Activated CD4-positive, alpha-beta T cell treated with anti-CD3 and anti-CD28 coated beads, Interleukin-2, amount 50 U/mL, for 24 hours (primary cell): ENCODE measurements at regions not wholly inside any gene's neighbourhood (a gene's known extent, or its start where the extent isn't known, plus 50 kb on each side); places are given as distances from the start of the nearest gene placed in this dataset.

Experiments
- DNase-seq, 2 donors: peaks; one replicate each; pipeline ENCODE4 v3.0.0-alpha.2; 2020; ENCODE audit warnings: low read depth in 1 of 2, low spot score in 1 of 2

DNA sequence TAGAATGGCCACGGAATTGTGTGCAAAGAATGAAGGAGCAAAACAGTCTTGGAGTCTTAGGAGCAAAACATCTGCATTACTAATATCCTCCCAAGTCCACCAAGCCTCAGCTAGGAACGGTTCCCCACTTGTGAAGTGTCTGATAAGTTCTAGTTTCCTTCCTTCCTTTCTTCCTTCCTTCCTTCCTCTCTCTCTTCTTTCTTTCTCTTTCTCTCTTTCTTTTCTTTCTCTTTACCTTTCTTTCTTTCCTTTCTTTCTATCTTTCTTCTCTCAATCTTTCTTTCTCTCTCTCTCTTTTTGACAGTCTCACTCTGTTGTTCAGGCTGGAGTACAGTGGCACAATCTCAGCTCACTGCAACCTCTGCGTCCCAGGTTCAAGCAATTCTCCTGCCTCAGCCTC is 160.8 kb downstream of the FOXL1 start:
- no peak for DNase-seq

GRCh38 chr16:86739808-86740207 is 161.5 kb downstream of the FOXL1 start:
- no peak for DNase-seq

DNA sequence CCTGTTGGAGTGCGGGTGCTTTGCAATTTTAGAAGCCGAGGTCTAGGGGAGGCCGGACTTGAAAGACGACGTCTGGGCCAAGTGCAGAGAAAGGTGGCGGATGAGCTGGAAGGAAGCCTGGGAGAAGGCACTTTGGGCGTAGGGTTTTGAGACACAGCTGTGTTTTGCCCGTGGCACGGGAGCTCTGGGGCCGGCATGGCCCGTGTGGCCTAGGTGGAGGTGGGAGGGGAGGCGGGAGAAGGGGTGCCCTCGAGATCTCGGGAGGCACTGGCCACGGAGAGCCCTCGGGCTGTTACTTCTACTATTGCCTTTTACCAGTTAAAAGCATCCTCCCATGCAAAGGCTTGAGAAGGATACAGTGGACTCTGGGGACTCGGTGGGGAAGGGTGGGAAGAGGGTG is 161.9 kb downstream of the FOXL1 start:
- DNase-seq, result no peak

GRCh38 chr16:86740906-86741799 is 162.8 kb downstream of the FOXL1 start:
- no peak for DNase-seq

DNA sequence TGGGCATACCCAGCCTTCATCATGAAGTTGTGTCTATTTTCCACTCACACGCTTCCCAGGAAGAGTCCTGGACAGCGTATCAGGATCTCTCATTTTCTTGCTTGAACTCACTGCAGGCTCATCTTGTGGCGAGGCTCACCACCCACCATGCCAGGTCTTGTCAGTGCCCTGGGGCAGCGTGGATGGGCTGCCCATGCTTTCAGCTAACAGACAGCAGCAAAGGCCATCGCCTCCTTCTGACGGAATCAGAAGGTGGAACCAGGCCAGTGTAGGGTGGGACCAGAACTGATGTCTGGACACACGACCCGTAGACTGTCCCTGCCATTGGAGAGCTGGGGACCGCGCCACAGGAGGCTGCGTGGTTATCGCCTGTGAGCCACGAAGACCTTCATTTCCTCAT is 169.4 kb downstream of the FOXL1 start:
- no peak for DNase-seq

- DNase-seq, result no peak
Measured at GRCh38 chr16:86748652-86749051, 170.3 kb downstream of the FOXL1 start.

GRCh38 chr16:86751076-86752030 is 173.0 kb downstream of the FOXL1 start:
- no peak for DNase-seq

DNA sequence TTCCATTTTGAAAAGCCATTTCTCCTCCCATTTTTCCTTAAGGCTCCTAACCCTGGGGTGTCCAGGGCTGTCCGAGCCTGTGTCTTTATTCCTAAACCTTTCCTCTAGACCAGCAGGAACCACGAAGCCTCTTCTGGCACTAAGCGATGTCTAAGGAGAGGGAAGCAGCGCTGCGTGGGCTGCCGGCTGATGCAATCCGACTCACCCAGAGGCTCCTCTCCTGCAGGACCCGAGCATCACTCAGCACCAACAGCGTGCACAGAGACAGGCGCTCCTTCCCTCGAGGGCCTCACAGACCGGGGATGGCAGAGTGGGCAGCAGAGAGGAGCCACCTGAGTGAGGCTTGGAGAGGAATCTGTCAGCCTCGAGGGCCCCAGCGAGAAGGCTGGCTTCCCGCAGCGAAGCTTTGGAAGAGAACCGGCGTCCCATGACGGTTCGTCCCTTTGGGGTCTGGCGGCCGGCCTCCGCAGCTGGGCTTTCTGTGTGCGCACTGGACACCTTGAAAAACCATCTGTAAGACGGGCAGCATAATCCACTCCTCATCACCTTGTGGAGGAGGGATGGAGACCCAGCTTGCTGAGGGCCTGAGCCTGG is 174.3 kb downstream of the FOXL1 start:
- no peak for DNase-seq

GRCh38 chr16:86753399-86753798 is 175.1 kb downstream of the FOXL1 start:
- DNase-seq, result no peak

DNA sequence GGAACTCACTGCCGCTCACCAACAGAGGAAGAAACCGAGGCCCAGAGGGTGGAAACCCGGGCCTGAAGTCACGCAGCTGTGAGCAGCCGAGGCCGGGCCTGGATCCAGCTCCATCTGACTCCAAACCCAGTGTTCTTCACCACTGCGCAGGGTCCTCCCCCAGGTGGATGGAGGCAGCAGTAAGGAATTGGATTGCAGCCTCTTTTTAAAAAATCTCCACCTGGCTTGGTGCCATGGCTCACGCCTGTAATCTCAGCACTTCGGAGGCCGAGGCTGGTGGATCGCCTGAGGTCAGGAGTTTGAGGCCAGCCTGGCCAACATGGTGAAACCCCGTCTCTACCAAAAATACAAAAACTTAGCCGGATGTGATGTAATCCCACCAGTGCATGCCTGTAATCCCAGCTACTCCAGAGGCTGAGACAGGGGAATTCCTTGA is 177.2 kb downstream of the FOXL1 start:
- no peak for DNase-seq

DNA sequence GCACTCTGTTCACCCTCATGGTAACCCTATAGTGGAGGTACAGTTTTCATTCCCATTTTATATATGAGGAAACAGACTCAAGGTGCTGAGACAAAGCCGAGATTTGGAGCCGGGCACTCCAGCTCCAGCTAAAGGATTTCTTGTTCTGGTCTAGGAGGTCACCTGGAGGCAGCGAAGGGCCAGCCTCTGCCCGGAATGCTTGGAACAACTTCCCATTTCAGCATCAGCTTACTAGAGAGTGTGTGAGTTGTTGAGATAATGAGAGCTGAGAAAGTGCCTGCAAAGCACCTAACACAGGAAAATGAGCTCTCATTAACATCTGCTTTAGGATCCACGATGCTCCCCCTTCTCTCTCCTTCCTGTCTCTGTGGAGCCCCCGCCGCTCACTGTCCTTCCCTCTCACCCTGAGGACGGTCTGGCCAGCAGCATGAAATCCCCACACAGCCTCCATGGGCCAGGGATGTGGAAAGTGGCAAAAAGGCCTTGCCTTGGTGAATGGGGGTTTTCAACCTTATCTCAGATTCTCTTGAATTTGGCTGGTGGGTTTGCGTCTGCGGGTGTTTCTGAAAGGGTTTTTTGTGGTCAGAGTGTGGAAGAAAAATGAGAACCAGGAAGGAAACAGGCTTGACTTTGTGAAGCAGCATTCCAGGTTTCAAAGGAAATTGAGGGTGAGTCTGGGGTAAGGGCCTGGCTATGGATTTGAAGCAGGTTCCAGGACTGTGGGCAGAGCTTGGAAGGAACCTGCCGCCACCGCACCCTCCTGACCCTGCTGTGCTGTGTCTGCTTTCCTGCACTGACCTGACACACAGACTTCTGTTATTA is 178.7 kb downstream of the FOXL1 start:
- no peak for DNase-seq

DNA sequence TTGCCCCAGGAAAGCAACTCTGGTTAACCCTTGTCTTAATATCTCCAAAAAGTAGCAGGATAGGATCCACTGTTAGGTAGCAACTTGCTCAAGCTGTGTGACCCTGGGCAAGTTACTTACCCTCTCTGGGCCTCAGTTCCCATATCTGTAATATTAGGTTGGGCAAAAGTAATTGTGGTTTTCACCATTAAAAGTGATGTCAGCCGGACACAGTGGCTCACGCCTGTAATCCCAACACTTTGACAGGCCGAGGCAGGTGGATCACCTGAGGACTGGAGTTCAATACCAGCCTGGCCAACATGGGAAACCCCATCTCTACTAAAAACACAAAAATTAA is 179.3 kb downstream of the FOXL1 start:
- DNase-seq, result no peak

DNA sequence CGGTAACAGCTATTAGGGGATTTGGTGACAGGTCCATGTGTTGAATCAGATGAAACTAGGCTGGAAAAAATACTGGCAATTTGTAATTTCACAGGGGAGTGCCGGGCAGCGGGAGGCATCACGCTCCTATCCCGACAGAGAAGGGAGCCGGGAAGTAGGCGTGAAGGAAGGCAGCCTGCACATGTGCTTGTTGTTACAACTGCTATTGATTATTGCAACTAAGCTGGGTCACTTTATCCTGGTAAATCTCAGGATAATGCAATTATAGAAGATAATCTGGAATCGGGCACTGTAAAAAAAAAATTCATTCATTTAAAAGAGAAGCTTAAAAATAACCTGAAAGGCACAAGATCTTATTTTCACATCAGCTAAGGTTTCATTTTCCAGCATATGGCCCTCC is 180.6 kb downstream of the FOXL1 start:
- no peak for DNase-seq

DNA sequence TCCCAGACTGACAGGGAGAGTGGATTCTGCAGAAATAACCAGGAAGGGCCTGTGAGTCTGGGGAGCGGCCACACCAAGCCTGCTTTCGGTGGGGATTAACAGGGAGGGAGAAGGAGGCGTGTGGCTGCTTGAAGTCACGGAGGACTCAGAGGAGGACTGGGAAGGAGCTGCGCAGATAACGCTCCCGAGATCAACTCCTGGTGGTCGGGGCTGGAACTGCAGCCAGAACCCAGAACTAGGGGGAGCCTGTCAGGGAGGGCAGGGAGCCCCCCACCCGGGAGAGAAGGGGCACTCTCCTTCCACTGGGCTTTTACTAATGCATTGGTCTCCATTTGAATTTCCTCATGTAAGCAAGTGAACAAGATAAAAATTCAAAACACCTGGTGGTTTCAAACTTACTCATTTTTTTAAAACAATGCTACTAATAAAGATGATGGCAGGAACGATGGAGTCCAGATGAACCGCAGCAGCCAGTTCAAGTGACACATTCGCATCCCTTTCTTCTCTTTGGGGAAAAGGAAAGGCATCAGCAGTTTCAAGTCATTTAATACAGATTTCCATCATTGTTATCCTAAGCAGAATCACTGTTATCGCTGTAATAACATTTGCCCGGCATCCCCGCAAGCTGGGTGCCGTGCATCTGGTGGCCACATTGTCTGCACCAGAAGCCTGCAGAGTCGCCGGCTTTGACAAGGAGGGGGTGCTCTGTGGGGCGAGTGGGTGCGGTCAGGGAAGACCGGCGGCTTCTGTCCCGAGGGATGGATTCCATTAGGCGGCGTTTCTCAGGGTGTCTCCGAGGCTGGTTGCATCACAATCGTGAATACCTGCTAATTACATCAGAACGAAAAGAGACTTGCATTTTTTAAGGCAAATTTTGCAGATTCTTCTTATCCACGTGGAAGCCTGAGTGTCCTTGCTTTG is 183.0 kb downstream of the FOXL1 start:
- peak; percentile 10 to 36 for DNase-seq

DNA sequence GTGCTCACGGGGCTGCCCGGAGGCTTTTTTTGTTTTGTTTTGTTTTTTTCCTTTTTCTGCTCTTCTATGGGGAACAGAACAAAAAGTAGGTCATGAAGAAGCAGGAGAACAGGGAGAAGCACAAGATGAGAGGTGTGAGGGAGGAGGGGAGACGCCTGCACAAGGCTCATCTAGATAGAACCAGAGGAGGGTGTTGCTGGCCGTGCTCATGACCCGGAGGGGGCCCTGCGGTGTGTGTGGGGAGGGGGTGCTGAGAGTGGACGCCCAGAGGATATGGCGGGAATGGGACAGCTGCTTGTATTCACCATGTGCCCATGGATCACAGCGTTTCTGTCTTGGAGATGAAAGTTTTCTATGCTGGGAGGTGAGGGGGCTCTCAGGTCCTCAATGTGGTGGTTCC is 183.7 kb downstream of the FOXL1 start:
- DNase-seq, result no peak

DNA sequence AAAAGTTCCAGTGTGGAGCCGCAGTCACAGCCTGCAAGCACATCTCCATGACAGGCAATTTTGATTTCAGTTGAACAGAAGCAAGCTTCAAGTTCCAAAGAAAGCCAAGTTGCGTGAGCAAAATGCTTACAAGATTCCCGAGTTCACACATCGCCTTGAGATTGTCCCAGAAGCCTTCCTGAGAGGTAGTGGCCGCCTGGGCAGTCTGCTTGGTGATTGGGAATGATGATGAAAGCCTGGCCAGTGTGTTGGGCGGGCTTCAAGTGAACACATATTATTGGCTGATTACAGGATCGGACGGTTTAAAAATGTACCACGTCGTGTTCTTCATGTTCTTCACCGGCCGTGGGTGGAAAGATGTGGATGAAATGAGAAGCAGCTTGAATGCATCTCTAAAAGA is 185.5 kb downstream of the FOXL1 start:
- no peak for DNase-seq

- DNase-seq, result no peak
Measured at GRCh38 chr16:86764551-86764950, 186.2 kb downstream of the FOXL1 start.

DNA sequence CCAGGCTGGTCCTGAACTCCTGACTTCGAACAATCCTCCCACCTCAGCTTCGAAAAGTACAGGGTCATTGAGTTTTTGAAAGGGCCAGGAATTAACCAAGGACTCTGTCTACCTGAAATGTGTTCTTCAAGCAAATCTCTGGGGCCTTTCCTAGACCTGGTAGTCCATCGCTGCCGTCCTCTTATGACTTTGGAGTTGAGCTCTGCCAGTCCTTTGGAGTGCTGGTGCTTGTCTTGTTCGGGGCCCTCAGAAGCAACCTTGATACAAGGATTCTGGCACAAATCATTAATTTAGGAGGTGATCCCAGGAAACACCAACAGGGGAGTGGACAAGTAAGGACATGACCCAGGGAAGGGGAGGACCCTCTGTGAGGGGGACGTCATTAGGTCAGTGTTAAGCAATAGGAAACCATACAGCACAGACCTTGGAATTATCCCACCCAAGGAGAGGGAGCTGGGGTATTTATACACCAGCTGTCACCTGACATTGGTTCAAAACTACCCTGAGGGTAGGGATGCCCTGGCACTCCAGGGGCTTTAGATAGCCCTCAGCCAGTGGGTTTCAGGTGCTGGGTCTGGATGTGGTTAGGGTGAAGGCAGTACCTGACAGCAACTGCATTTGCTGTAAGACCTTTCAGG is 187.2 kb downstream of the FOXL1 start:
- no peak for DNase-seq

DNA sequence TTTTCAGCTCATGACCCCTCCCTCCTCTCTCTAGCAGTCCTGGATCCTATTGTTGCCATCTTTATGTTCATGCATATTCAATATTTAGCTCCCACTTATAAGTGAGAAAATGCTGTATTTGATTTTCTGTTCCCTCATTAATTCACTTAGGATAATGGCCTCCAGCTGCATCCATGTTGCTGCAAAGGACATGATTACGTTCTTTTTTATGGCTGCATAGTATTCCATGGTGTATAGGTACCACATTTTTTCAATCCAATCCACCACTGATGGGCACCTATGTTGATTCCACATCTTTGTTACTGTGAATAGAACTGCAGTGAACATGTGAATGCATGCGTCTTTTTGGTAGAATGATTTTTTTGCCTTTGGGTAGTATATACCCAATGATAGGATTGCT is 188.4 kb downstream of the FOXL1 start:
- no peak for DNase-seq
